HEK293 (cell line): ENCODE measurements at regions not wholly inside any gene's neighbourhood (a gene's known extent, or its start where the extent isn't known, plus 50 kb on each side); places are given as distances from the start of the nearest gene placed in this dataset.

Experiments
- CTCF ChIP-seq: fragments of 450-650 bp; formaldehyde crosslinking; IDR thresholded peaks from 2 replicates; pipeline ENCODE4 v1.5.1; 2016; ENCODE audit warnings: missing biosample characterization, missing genetic modification characterization
- ZNF133 ChIP-seq: fragments of 450-650 bp; formaldehyde crosslinking; IDR thresholded peaks from 2 replicates; pipeline ENCODE4 v1.5.1; 2016; ENCODE audit warnings: missing biosample characterization, missing genetic modification characterization
- ZNF155 ChIP-seq: fragments of 450-650 bp; formaldehyde crosslinking; IDR thresholded peaks from 2 replicates; pipeline ENCODE4 v1.5.1; 2016; ENCODE audit warnings: missing biosample characterization, missing genetic modification characterization
- ZNF324 ChIP-seq: fragments of 450-650 bp; formaldehyde crosslinking; IDR thresholded peaks from 2 replicates; pipeline ENCODE4 v1.5.1; 2016; ENCODE audit warnings: missing biosample characterization, missing genetic modification characterization
- ZNF48 ChIP-seq: fragments of 450-650 bp; formaldehyde crosslinking; IDR thresholded peaks from 2 replicates; pipeline ENCODE4 v1.5.1; 2016; ENCODE audit warnings: missing biosample characterization, missing genetic modification characterization
- ZNF585B ChIP-seq: fragments of 450-650 bp; formaldehyde crosslinking; IDR thresholded peaks from 2 replicates; pipeline ENCODE4 v1.5.1; 2016; ENCODE audit warnings: missing biosample characterization, missing genetic modification characterization

- TF ChIP-seq CTCF (no peak), ZNF324 (tag by site-specific recombination) (no peak), ZNF585B (tag by site-specific recombination) (no peak), ZNF155 (tag by site-specific recombination) (no peak), ZNF133 (tag by site-specific recombination) (no peak), ZNF48 (tag by site-specific recombination) (no peak)
Observed at GRCh38 chr10:35699848-35700486, 57.9 kb upstream of the FZD8 start.
